ENCODE measurements at regions not wholly inside any gene's neighbourhood (a gene's known extent, or its start where the extent isn't known, plus 50 kb on each side); places are given as distances from the start of the nearest gene placed in this dataset.

DNA sequence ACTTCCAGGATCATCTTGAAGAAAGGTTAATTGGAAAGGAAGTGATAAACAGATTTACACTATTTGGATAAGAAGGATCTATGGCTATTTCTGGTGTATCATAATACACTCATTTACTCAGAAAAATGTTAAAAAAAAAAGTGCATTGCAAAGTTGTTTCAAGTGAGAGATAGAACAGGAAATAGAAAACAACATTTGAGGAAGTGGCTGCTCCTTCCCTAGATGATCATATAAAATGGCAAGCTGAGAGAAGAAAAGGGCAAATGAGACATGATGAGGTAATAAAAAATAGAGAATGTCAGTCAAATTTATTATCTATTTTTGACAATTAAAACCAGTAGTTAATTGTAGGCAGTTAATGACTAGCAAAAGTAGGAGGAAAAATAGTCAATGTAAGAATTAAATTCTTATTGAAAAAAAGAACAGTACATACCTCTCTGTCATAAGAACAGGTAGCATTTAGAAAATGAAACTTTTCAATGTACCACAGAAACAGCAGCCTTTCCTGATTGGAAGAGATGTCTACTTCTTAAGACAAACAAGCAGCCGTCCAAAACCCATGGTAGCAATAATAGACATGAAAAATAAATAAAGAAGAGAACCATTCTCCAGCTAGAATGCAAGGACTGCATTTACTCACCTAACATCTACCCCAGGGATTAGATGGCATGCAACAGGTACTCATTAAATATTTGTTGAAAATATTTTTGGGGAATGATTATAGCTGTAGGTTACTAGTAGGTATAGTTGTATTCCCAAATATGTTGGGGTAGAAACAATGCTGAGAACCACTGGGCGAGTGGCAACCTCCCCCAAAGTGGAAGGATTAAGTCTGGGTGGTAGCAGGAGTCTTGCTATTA, 63.9 kb upstream of the GRIP1 start:
- ChIA-PET CTCF (no interaction called here), POLR2A (no interaction called here)
- Histone ChIP-seq H3K36me3 (ENCODE audit: insufficient read depth, low read length) (no peaks in the 10 kb centered on the region), H3K4me1 (ENCODE audit: insufficient read depth, low read length) (peaks cover 17% of the 10 kb centered on the region), H3K4me3 (ENCODE audit: low read length) (no peak overlapping the region), H3K27me3 (ENCODE audit: insufficient read depth, low read length, poor library complexity, severe bottlenecking) (no peaks in the 10 kb centered on the region), H3K27ac (ENCODE audit: low read depth, low read length) (no peak overlapping the region), H3K9me3 (ENCODE audit: low read length) (no peaks in the 10 kb centered on the region)
- peaks cover 3 to 22% of the 10 kb centered on the region in 2 donors for H3K27me3 Mint-ChIP-seq
- DNase-seq, result peak in 1 of 5 donors; percentile 18
- peak overlapping the region in 4 of 7 donors; percentile 5 to 23 (median 12) for H3K4me3 Mint-ChIP-seq
- H3K36me3 Mint-ChIP-seq, result peaks cover 0 to 6% (median 0%) of the 10 kb centered on the region in 3 donors
- H3K4me1 Mint-ChIP-seq, result peaks cover 11 to 16% (median 12%) of the 10 kb centered on the region in 3 donors
- H3K27ac Mint-ChIP-seq, result peak overlapping the region in 2 of 8 donors; percentile 3 to 37
- peaks cover 0 to 2% (median 0%) of the 10 kb centered on the region in 5 donors for H3K9me3 Mint-ChIP-seq

- H3K36me3 ChIP-seq (ENCODE audit: insufficient read depth, low read length), result no peaks in the 10 kb centered on the region
- DNase-seq, result no peak
- H3K9me3 ChIP-seq (ENCODE audit: low read length), result no peaks in the 10 kb centered on the region
- Mint-ChIP-seq H3K27me3 (peaks cover 3 to 28% of the 10 kb centered on the region in 2 donors), H3K27ac (no peak overlapping the region), H3K9me3 (peaks cover 0 to 2% (median 0%) of the 10 kb centered on the region in 5 donors), H3K36me3 (peaks cover 0 to 6% (median 0%) of the 10 kb centered on the region in 3 donors), H3K4me3 (no peak overlapping the region), H3K4me1 (peaks cover 11 to 16% (median 12%) of the 10 kb centered on the region in 3 donors)
- no peak overlapping the region for H3K4me3 ChIP-seq (ENCODE audit: low read length)
- H3K27ac ChIP-seq (ENCODE audit: low read depth, low read length), result no peak overlapping the region
- peaks cover 17% of the 10 kb centered on the region for H3K4me1 ChIP-seq (ENCODE audit: insufficient read depth, low read length)
- ChIA-PET CTCF (no interaction called here), POLR2A (no interaction called here)
- peaks cover 1% of the 10 kb centered on the region for H3K27me3 ChIP-seq (ENCODE audit: insufficient read depth, low read length, poor library complexity, severe bottlenecking)
These were observed 65.6 kb upstream of the GRIP1 start for GRCh38 chr12:66744461-66744860.

DNA sequence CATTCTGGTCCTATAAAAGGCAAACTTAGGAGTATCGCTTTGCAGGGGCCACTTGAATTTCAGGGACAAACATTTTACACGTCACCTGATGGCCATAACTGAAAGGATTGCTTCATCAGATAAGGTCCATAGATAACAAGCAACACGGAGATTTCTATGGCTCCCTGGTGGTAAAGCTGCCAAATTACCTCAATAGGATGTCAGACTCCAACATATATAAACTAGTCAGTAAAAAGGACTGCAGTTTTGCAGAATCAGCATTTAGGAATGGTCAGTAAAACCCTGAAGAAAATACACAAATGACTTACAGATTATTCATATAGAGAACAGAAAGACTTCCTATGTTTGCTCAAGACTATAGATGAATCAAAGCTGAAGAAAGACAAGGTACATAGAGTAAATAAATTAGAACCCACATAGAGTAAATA, 66.1 kb upstream of the GRIP1 start:
- CTCF ChIA-PET, result no interaction called here
- H3K9me3 ChIP-seq (ENCODE audit: low read length), result no peaks in the 10 kb centered on the region
- POLR2A ChIA-PET, result no interaction called here
- Mint-ChIP-seq H3K9me3 (peaks cover 0 to 2% (median 0%) of the 10 kb centered on the region in 5 donors), H3K27me3 (peaks cover 5 to 31% of the 10 kb centered on the region in 2 donors), H3K27ac (no peak overlapping the region), H3K4me3 (no peak overlapping the region), H3K4me1 (peaks cover 11 to 16% (median 12%) of the 10 kb centered on the region in 3 donors), H3K36me3 (peaks cover 0 to 3% (median 0%) of the 10 kb centered on the region in 3 donors)
- H3K36me3 ChIP-seq (ENCODE audit: insufficient read depth, low read length), result no peaks in the 10 kb centered on the region
- H3K4me1 ChIP-seq (ENCODE audit: insufficient read depth, low read length), result peaks cover 17% of the 10 kb centered on the region
- H3K27ac ChIP-seq (ENCODE audit: low read depth, low read length), result no peak overlapping the region
- no peak overlapping the region for H3K4me3 ChIP-seq (ENCODE audit: low read length)
- no peak for DNase-seq
- H3K27me3 ChIP-seq (ENCODE audit: insufficient read depth, low read length, poor library complexity, severe bottlenecking), result peaks cover 6% of the 10 kb centered on the region

DNA sequence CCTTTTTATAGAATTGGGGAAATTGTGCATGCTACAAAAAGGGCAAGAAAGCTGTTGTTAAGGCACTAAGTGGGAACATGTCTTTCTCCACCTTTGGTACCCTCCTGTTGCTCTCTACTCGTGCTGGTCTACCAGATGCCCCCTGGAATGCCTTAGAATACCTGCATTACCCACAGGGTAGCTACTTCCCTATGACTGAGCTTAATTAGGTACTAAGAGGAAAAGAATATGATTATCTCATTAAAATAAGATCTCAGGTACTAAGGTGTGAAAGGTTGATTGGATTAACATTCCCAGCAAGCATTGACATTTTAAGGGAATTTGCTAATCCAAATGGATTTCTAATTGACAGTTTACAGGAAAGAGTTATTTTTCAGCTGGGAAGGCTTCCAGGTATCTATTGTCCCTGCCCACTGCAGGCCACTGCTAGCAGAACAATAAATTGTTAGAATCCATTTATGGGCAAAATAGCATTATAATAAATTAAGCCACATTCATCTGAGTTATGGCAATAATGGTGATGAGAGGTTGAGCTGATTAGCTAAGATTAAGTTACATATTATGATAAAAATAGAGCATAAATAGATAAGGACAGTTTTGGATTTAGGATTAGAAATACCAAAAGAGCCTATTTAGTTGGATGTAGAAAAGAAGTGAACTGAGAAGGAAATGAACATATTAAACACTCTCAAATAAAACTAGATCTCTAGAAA, 67.8 kb upstream of the GRIP1 start:
- Histone ChIP-seq H3K4me3 (ENCODE audit: low read length) (no peak overlapping the region), H3K4me1 (ENCODE audit: insufficient read depth, low read length) (peaks cover 15% of the 10 kb centered on the region), H3K36me3 (ENCODE audit: insufficient read depth, low read length) (no peaks in the 10 kb centered on the region), H3K27ac (ENCODE audit: low read depth, low read length) (no peak overlapping the region), H3K9me3 (ENCODE audit: low read length) (no peaks in the 10 kb centered on the region), H3K27me3 (ENCODE audit: insufficient read depth, low read length, poor library complexity, severe bottlenecking) (peaks cover 7% of the 10 kb centered on the region)
- H3K27me3 Mint-ChIP-seq, result peaks cover 5 to 32% of the 10 kb centered on the region in 2 donors
- ChIA-PET CTCF (interaction anchor here (2.2 kb wide), 1 partner anchor 13 kb away, joined by 6 read pairs; no protein-coding TSS in a partner anchor), POLR2A (no interaction called here)
- no peak overlapping the region for H3K27ac Mint-ChIP-seq
- no peaks in the 10 kb centered on the region for H3K9me3 Mint-ChIP-seq
- H3K36me3 Mint-ChIP-seq, result no peaks in the 10 kb centered on the region
- peaks cover 11 to 16% (median 12%) of the 10 kb centered on the region in 3 donors for H3K4me1 Mint-ChIP-seq
- DNase-seq, result no peak
- no peak overlapping the region for H3K4me3 Mint-ChIP-seq

GRCh38 chr12:66751432-66752113, 72.7 kb upstream of the GRIP1 start:
- H3K9me3 Mint-ChIP-seq, result no peaks in the 10 kb centered on the region
- peaks cover 0 to 7% (median 0%) of the 10 kb centered on the region in 3 donors for H3K36me3 Mint-ChIP-seq
- H3K27me3 ChIP-seq (ENCODE audit: insufficient read depth, low read length, poor library complexity, severe bottlenecking), result peaks cover 7% of the 10 kb centered on the region
- peaks cover 11 to 38% of the 10 kb centered on the region in 2 donors for H3K27me3 Mint-ChIP-seq
- H3K4me3 Mint-ChIP-seq, result no peak overlapping the region
- H3K27ac ChIP-seq (ENCODE audit: low read depth, low read length), result no peak overlapping the region
- H3K4me1 ChIP-seq (ENCODE audit: insufficient read depth, low read length), result no peaks in the 10 kb centered on the region
- DNase-seq, result no peak
- ChIA-PET POLR2A (no interaction called here), CTCF (no interaction called here)
- no peaks in the 10 kb centered on the region for H3K36me3 ChIP-seq (ENCODE audit: insufficient read depth, low read length)
- no peaks in the 10 kb centered on the region for H3K9me3 ChIP-seq (ENCODE audit: low read length)
- peaks cover 0 to 8% (median 6%) of the 10 kb centered on the region in 3 donors for H3K4me1 Mint-ChIP-seq
- H3K4me3 ChIP-seq (ENCODE audit: low read length), result no peak overlapping the region
- H3K27ac Mint-ChIP-seq, result no peak overlapping the region

DNA sequence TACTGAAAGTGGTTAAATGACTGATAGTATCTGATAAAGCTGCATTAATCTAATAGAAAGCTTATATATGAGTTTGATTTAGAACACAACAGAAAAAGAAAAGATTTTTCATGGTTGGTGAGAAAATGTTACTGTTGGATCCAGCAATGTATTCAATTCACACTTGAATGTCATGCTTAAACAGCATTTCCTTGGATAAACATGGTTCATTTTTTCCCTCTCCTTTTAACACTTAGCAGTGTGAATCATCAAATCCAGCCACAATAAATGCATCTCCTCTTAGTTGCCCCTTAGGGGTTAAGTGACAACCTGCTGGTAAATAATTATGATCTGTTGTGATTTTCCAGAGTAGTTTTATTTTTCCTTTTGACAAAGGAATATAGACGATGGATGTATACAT, 74.9 kb upstream of the GRIP1 start:
- CTCF ChIA-PET, result no interaction called here
- H3K4me1 Mint-ChIP-seq, result peaks cover 0 to 8% (median 6%) of the 10 kb centered on the region in 3 donors
- DNase-seq, result no peak
- peaks cover 8 to 38% of the 10 kb centered on the region in 2 donors for H3K27me3 Mint-ChIP-seq
- no peak overlapping the region for H3K27ac Mint-ChIP-seq
- Histone ChIP-seq H3K4me1 (ENCODE audit: insufficient read depth, low read length) (no peaks in the 10 kb centered on the region), H3K27ac (ENCODE audit: low read depth, low read length) (no peak overlapping the region), H3K27me3 (ENCODE audit: insufficient read depth, low read length, poor library complexity, severe bottlenecking) (peaks cover 7% of the 10 kb centered on the region), H3K9me3 (ENCODE audit: low read length) (no peaks in the 10 kb centered on the region), H3K36me3 (ENCODE audit: insufficient read depth, low read length) (no peaks in the 10 kb centered on the region), H3K4me3 (ENCODE audit: low read length) (no peak overlapping the region)
- H3K9me3 Mint-ChIP-seq, result no peaks in the 10 kb centered on the region
- no peak overlapping the region for H3K4me3 Mint-ChIP-seq
- peaks cover 0 to 7% (median 0%) of the 10 kb centered on the region in 3 donors for H3K36me3 Mint-ChIP-seq
- POLR2A ChIA-PET, result no interaction called here

- no peaks in the 10 kb centered on the region for H3K9me3 Mint-ChIP-seq
- peaks cover 0 to 8% (median 6%) of the 10 kb centered on the region in 3 donors for H3K4me1 Mint-ChIP-seq
- H3K9me3 ChIP-seq (ENCODE audit: low read length), result no peaks in the 10 kb centered on the region
- POLR2A ChIA-PET, result no interaction called here
- CTCF ChIA-PET, result no interaction called here
- H3K27ac ChIP-seq (ENCODE audit: low read depth, low read length), result no peak overlapping the region
- no peaks in the 10 kb centered on the region for H3K27me3 ChIP-seq (ENCODE audit: insufficient read depth, low read length, poor library complexity, severe bottlenecking)
- peaks cover 7 to 28% of the 10 kb centered on the region in 2 donors for H3K27me3 Mint-ChIP-seq
- no peak overlapping the region for H3K27ac Mint-ChIP-seq
- no peak overlapping the region for H3K4me3 ChIP-seq (ENCODE audit: low read length)
- no peak for DNase-seq
- no peaks in the 10 kb centered on the region for H3K4me1 ChIP-seq (ENCODE audit: insufficient read depth, low read length)
- H3K36me3 ChIP-seq (ENCODE audit: insufficient read depth, low read length), result no peaks in the 10 kb centered on the region
- H3K4me3 Mint-ChIP-seq, result no peak overlapping the region
- peaks cover 0 to 13% (median 0%) of the 10 kb centered on the region in 3 donors for H3K36me3 Mint-ChIP-seq
These were observed 77.0 kb upstream of the GRIP1 start for GRCh38 chr12:66755727-66756395.

Data from CD8-positive, alpha-beta memory T cell (primary cell).